ENCODE measurements at regions not wholly inside any gene's neighbourhood (a gene's known extent, or its start where the extent isn't known, plus 50 kb on each side); places are given as distances from the start of the nearest gene placed in this dataset.

DNA sequence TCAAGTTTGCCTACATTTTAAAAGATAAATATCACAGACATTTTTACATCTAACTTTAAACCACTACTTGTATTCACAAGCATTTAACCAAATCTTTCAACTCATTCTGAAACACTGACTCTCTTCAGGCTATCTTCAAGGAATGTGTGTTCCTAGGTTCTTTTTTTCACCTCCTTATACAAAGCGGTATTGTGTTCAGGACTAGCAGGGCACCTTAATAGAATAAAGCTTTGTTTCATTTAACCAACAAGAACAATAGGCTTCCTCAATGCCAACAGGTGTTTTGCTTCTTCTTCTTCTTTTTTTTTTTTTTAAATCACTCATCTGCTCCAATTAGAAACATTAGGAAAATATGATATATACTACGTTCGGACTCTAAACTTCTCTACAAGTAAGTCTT is 212.9 kb upstream of the SEMA3E start:
- intact Hi-C loops (cut with DNase I), result no loop called here

DNA sequence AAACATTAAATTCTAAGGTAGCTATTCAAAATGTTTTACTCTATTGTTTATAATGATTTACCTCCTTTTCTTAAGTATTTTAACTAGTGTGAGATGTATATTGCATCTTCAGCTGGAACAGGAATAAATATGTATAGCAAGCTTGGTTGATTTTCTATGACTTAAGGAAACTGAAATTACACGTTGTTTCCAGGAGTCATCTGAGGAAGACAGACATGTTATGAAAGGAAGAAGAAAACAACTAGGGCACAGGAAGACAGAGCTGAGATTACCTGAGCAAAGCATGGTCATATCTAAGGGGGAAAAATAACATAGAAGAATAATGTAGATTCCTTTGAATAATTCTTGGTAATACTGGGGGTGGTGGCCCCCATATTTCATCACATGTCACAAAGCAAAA is 210.9 kb upstream of the SEMA3E start:
- ATAC-seq (no peak), DNase-seq (no peak)
- intact Hi-C loops (cut with DNase I), result no loop called here
- H3K27me3 ChIP-seq, result no peaks in the 10 kb centered on the region
- WGBS (ENCODE audit: insufficient coverage, low coverage, low lambda C conversion rate, missing lambda C conversion rate), result 31% methylated on average over 1 of the region's 1 CpG
- no peaks in the 10 kb centered on the region for H3K9me3 ChIP-seq
- TF ChIP-seq CTCF (IDR thresholded peaks at IDR 0.05) (no peak), POLR2A (IDR thresholded peaks at IDR 0.05) (no peak)
- H3K36me3 ChIP-seq, result no peaks in the 10 kb centered on the region
- H3K27ac ChIP-seq, result no peak overlapping the region
- H3K4me3 ChIP-seq, result no peak overlapping the region
- H3K4me1 ChIP-seq, result no peaks in the 10 kb centered on the region

More for the DNA sequence above, 212.9 kb upstream of the SEMA3E start:
- no peaks in the 10 kb centered on the region for H3K4me1 ChIP-seq
- no peaks in the 10 kb centered on the region for H3K27me3 ChIP-seq
- H3K9me3 ChIP-seq, result no peaks in the 10 kb centered on the region
- H3K36me3 ChIP-seq, result no peaks in the 10 kb centered on the region
- WGBS (ENCODE audit: insufficient coverage, low coverage, low lambda C conversion rate, missing lambda C conversion rate), result 67% methylated on average over 3 of the region's 3 CpGs
- no peak for TF ChIP-seq CTCF (IDR thresholded peaks at IDR 0.05)
- no peak for TF ChIP-seq POLR2A (IDR thresholded peaks at IDR 0.05)
- ATAC-seq (no peak), DNase-seq (no peak)
- H3K4me3 ChIP-seq, result no peak overlapping the region
- no peak overlapping the region for H3K27ac ChIP-seq

DNA sequence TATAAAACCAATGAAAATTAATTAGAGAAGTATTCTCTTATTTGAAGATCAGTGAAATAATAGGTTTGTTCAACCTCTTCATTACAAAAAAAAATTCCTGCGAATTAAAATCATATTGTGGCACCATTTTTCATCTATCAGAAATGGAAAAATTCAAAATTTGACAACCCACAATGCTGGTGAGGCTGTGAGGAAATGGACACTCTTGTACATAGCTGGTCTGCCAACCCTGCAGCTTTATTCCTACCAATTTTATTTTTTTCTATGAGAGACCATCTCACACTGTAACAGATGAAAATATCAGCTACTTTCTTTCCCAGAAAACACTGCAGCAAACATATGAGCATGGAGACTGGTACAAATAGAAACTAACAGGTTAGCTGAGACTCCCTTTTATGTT is 208.8 kb upstream of the SEMA3E start:
- intact Hi-C loops (cut with DNase I), result no loop called here
- 36% methylated on average over 1 of the region's 1 CpG for WGBS (ENCODE audit: insufficient coverage, low coverage, low lambda C conversion rate, missing lambda C conversion rate)
- DNase-seq, result no peak
- Histone ChIP-seq H3K36me3 (no peaks in the 10 kb centered on the region), H3K9me3 (no peaks in the 10 kb centered on the region), H3K4me3 (no peak overlapping the region), H3K27me3 (no peaks in the 10 kb centered on the region), H3K4me1 (no peaks in the 10 kb centered on the region), H3K27ac (no peak overlapping the region)
- TF ChIP-seq POLR2A (IDR thresholded peaks at IDR 0.05) (no peak), CTCF (IDR thresholded peaks at IDR 0.05) (no peak)
- ATAC-seq, result no peak

GRCh38 chr7:83856094-83856493 is 207.2 kb upstream of the SEMA3E start:
- Histone ChIP-seq H3K4me1 (no peaks in the 10 kb centered on the region), H3K36me3 (no peaks in the 10 kb centered on the region), H3K4me3 (no peak overlapping the region), H3K9me3 (no peaks in the 10 kb centered on the region), H3K27ac (no peak overlapping the region), H3K27me3 (no peaks in the 10 kb centered on the region)
- intact Hi-C loops (cut with DNase I), result no loop called here
- TF ChIP-seq CTCF (IDR thresholded peaks at IDR 0.05), result no peak
- TF ChIP-seq POLR2A (IDR thresholded peaks at IDR 0.05), result no peak
- ATAC-seq (no peak), DNase-seq (no peak)
- 39% methylated on average over 5 of the region's 5 CpGs for WGBS (ENCODE audit: insufficient coverage, low coverage, low lambda C conversion rate, missing lambda C conversion rate)

DNA sequence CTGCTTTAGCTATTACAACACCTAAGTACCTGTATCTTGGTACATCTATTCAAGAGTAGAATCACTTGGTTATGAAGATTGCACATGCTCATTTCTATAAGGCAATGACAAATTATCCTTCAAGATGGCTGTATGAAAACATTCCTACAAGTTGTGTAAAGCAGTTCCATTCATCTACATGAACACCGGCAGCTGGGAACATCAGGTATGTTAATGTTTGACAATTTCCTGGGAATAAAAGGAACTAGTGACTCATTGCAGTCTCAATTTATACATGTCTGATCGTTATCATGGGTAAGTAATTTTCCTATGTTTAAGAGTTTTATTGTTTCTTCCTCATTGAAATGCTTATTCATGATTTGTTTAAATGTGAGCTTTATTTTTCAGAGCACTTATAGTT is 203.2 kb upstream of the SEMA3E start:
- H3K4me3 ChIP-seq, result no peak overlapping the region
- H3K4me1 ChIP-seq, result no peaks in the 10 kb centered on the region
- H3K27me3 ChIP-seq, result no peaks in the 10 kb centered on the region
- intact Hi-C loops (cut with DNase I), result no loop called here
- H3K9me3 ChIP-seq, result no peaks in the 10 kb centered on the region
- DNase-seq (no peak), ATAC-seq (no peak)
- no peak overlapping the region for H3K27ac ChIP-seq
- TF ChIP-seq CTCF (IDR thresholded peaks at IDR 0.05), result no peak
- TF ChIP-seq POLR2A (IDR thresholded peaks at IDR 0.05), result no peak
- no peaks in the 10 kb centered on the region for H3K36me3 ChIP-seq
- 44% methylated on average over 2 of the region's 2 CpGs for WGBS (ENCODE audit: insufficient coverage, low coverage, low lambda C conversion rate, missing lambda C conversion rate)

All from right lobe of liver (tissue), 6 donors.